Lung (tissue), 11 donors: ENCODE measurements at regions not wholly inside any gene's neighbourhood (a gene's known extent, or its start where the extent isn't known, plus 50 kb on each side); places are given as distances from the start of the nearest gene placed in this dataset.

ENCODE experiments used
- ATAC-seq: fragments of 200-7000 bp; cut with Tn5 transposase; one replicate; pipeline ENCODE4 v1.9.1; 2020; ENCODE audit warnings: moderate number of reproducible peaks; ENCODE audit not compliant: insufficient read depth, low FRiP score
- DNase-seq, 3 donors: peaks; one replicate each; pipeline ENCODE4 v3.0.0-alpha.2; 2013 to 2017
- H3K27ac ChIP-seq, 2 donors: one replicate each; pipeline ENCODE4 v1.5.1; 2013; ENCODE audit warnings: mild to moderate bottlenecking in 2 of 2, moderate library complexity in 2 of 2, control low read depth in 1 of 2, inconsistent platforms in 1 of 2, low read depth in 1 of 2, low read length in 1 of 2
- H3K27me3 ChIP-seq, 3 donors: one replicate each; pipeline ENCODE4 v1.5.1; 2013; ENCODE audit warnings: low read length in 2 of 3; ENCODE audit not compliant: control insufficient read depth in 3 of 3, insufficient read depth in 3 of 3
- H3K36me3 ChIP-seq, 4 donors: one replicate each; pipeline ENCODE4 v1.5.1; 2013; ENCODE audit warnings: low read length in 4 of 4, mild to moderate bottlenecking in 1 of 4, moderate library complexity in 1 of 4; ENCODE audit not compliant: control insufficient read depth in 4 of 4, insufficient read depth in 4 of 4
- H3K4me1 ChIP-seq, 5 donors: one replicate each; pipeline ENCODE4 v1.5.1; 2013; ENCODE audit warnings: low read length in 5 of 5, mild to moderate bottlenecking in 2 of 5, moderate library complexity in 1 of 5; ENCODE audit not compliant: control insufficient read depth in 5 of 5, insufficient read depth in 5 of 5
- H3K4me3 ChIP-seq: one replicate; pipeline ENCODE4 v1.5.1; 2013; ENCODE audit warnings: mild to moderate bottlenecking, control low read depth, moderate library complexity
- H3K9ac ChIP-seq, 2 donors: one replicate each; pipeline ENCODE4 v1.5.1; 2013; ENCODE audit warnings: low read length in 2 of 2, control low read depth in 1 of 2; ENCODE audit not compliant: insufficient read depth in 1 of 2
- H3K9me3 ChIP-seq, 4 donors: one replicate each; pipeline ENCODE4 v1.5.1; 2013; ENCODE audit warnings: low read length in 3 of 4, mild to moderate bottlenecking in 1 of 4, moderate library complexity in 1 of 4; ENCODE audit not compliant: control insufficient read depth in 4 of 4, insufficient read depth in 3 of 4
- WGBS, 2 donors: extraction: QIAGEN DNeasy Blood & Tissue Kit; methylation state at CpG; one replicate each; pipeline ENCODE4 v1.1.7; 2013; 5-methylcytosine and 5-hydroxymethylcytosine counted together
- TF ChIP-seq, protein P1 (sequence below): IDR thresholded peaks from 2 replicates; pipeline ENCODE4 v1.5.1; 2012; ENCODE audit warnings: mild to moderate bottlenecking; ENCODE audit errors: control extremely low read depth, extremely low read depth
- donor health status: control.
- donor health status: control.
- donor health status: Bipolar disorder and iron deficiency.
- donor health status: healthy.
- donor health status: DM: yes; HTN: yes; CAD: no.

- Histone ChIP-seq H3K36me3 (no peaks in the 10 kb centered on the region), H3K9ac (no peak overlapping the region), H3K27me3 (no peaks in the 10 kb centered on the region), H3K4me1 (peaks cover 0 to 34% (median 16%) of the 10 kb centered on the region in 5 donors), H3K27ac (no peak overlapping the region), H3K4me3 (no peak overlapping the region), H3K9me3 (no peaks in the 10 kb centered on the region)
- DNase-seq (peak; percentile 36 to 87 (median 85)), ATAC-seq (no peak)
- TF ChIP-seq, protein P1, sequence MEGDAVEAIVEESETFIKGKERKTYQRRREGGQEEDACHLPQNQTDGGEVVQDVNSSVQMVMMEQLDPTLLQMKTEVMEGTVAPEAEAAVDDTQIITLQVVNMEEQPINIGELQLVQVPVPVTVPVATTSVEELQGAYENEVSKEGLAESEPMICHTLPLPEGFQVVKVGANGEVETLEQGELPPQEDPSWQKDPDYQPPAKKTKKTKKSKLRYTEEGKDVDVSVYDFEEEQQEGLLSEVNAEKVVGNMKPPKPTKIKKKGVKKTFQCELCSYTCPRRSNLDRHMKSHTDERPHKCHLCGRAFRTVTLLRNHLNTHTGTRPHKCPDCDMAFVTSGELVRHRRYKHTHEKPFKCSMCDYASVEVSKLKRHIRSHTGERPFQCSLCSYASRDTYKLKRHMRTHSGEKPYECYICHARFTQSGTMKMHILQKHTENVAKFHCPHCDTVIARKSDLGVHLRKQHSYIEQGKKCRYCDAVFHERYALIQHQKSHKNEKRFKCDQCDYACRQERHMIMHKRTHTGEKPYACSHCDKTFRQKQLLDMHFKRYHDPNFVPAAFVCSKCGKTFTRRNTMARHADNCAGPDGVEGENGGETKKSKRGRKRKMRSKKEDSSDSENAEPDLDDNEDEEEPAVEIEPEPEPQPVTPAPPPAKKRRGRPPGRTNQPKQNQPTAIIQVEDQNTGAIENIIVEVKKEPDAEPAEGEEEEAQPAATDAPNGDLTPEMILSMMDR, result no peak
- 77 to 87% methylated on average over 4 of the region's 4 CpGs for WGBS, 2 donors
Observed at GRCh38 chr1:228923973-228924686, 188.9 kb downstream of the RHOU start.

- H3K9ac ChIP-seq, result no peak overlapping the region
- no peak overlapping the region for H3K4me3 ChIP-seq
- DNase-seq (no peak), ATAC-seq (no peak)
- peaks cover 0 to 8% (median 0%) of the 10 kb centered on the region in 4 donors for H3K9me3 ChIP-seq
- no peak overlapping the region for H3K27ac ChIP-seq
- TF ChIP-seq, protein P1, result no peak
- H3K36me3 ChIP-seq, result no peaks in the 10 kb centered on the region
- peaks cover 0 to 26% (median 10%) of the 10 kb centered on the region in 5 donors for H3K4me1 ChIP-seq
- no peaks in the 10 kb centered on the region for H3K27me3 ChIP-seq
- 69 to 82% methylated on average over 3 of the region's 3 CpGs for WGBS, 2 donors
Observed at GRCh38 chr1:228925691-228926090, 190.4 kb downstream of the RHOU start.

DNA sequence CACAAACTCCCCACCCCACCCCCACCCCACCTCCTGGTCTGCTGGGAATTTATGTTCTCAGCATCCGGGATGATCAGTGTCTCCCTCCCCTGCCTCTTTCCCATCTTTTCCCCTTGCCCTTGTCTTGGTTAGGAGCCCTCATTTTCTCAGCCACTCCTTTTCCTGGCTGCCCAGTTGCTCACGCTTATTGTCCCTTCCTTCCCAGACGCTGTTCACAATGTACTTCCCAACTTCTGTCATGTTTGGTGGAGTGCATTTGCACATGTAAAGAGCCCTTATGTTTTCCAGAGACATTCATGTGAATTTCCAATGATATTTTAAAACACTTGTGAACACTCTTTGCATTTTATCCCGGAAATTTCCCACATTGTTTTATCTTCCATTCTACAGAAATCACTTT is 192.1 kb downstream of the RHOU start:
- Histone ChIP-seq H3K27ac (no peak overlapping the region), H3K27me3 (no peaks in the 10 kb centered on the region), H3K4me3 (no peak overlapping the region), H3K36me3 (no peaks in the 10 kb centered on the region), H3K9ac (no peak overlapping the region), H3K9me3 (peaks cover 0 to 8% (median 0%) of the 10 kb centered on the region in 4 donors), H3K4me1 (peaks cover 0 to 20% (median 7%) of the 10 kb centered on the region in 5 donors)
- no peak for DNase-seq
- TF ChIP-seq, protein P1, result no peak
- ATAC-seq, result no peak
- 50 to 80% methylated on average over 4 of the region's 4 CpGs for WGBS, 2 donors
